Muscle of leg (tissue), 3 donors: ENCODE measurements at regions not wholly inside any gene's neighbourhood (a gene's known extent, or its start where the extent isn't known, plus 50 kb on each side); places are given as distances from the start of the nearest gene placed in this dataset.

Source experiments
- DNase-seq: peaks from one replicate; pipeline ENCODE4 v3.0.0; 2013
- H3K27ac ChIP-seq: one replicate; pipeline ENCODE4 v1.5.1; 2013; ENCODE audit warnings: mild to moderate bottlenecking, low read length, control low read depth
- H3K27me3 ChIP-seq: one replicate; pipeline ENCODE4 v1.6.1; 2013; ENCODE audit warnings: low read length; ENCODE audit not compliant: control insufficient read depth, insufficient read depth
- H3K36me3 ChIP-seq: one replicate; pipeline ENCODE4 v1.6.1; 2013; ENCODE audit warnings: low read length; ENCODE audit not compliant: control insufficient read depth, insufficient read depth
- H3K4me1 ChIP-seq: one replicate; pipeline ENCODE4 v1.6.1; 2013; ENCODE audit warnings: low read length; ENCODE audit not compliant: control insufficient read depth, insufficient read depth
- H3K4me3 ChIP-seq: one replicate; pipeline ENCODE4 v1.5.1; 2013; ENCODE audit warnings: low read length, control low read depth
- H3K9me3 ChIP-seq: replicated peaks from 2 replicates; pipeline ENCODE4 v1.6.1; 2013; ENCODE audit warnings: low read depth, low read length; ENCODE audit not compliant: control insufficient read depth
- WGBS: methylation state at CpG from one replicate; pipeline ENCODE4 v1.1.5; 2013; ENCODE audit warnings: missing lambda C conversion rate; ENCODE audit not compliant: insufficient coverage; 5-methylcytosine and 5-hydroxymethylcytosine counted together

DNA sequence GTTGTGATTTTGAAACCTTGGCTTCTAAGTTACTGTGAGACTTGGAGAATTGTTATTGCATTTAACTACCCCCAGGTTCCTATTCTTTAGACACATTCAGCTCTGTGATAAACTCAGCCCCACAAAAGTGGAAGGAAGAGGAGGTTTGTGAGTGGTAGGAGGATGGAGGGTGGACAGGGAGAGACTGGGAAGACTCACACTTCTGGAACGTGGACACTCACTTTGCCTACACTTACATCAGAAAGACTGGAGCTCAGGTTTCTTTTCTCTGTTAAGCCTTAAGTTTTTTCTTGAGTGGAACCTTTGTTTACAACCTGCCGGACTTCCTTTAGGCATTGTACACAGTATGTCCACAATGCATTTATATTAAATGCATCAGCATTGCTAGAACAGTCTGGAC is 99.0 kb downstream of the AREG start:
- Histone ChIP-seq H3K4me1 (no peaks in the 10 kb centered on the region), H3K27me3 (no peaks in the 10 kb centered on the region)
- WGBS = no CpG with 5 or more reads among the region's 2 CpGs

DNA sequence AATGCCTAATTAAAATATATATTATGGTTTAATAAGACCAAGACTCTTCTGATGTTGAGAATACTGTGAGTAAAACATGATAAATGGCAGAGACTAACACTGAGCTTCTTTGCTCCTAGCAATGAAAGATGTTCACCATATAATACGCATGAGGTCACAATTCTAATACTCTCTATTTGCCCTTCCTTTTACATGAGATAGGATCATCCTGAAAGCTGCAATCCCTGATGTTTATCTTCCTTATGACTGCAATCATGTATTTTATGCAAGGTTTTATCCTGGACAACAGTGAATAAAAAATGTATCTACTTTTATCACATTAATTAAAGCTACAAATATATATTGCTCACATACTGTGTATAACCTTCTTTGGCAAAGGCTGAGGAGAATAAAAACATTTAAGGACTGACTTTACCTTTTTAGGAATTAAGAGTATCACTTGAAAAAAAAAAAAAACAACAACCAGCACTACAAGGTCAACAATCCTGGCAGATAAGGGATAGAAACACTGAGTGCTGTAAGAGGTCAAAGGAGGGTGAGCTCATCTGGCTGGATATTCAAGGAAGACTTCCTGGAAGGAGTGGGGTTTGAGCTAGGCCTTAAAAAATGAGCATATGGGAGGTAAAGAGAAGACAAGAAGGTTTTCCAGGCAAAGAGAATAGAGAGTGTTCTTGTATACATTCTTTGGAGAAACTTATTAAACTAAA is 99.9 kb downstream of the AREG start:
- no peak for DNase-seq
- WGBS = no CpG with 5 or more reads among the region's 1 CpG
- H3K4me3 ChIP-seq = no peak overlapping the region
- no peaks in the 10 kb centered on the region for H3K9me3 ChIP-seq
- no peaks in the 10 kb centered on the region for H3K4me1 ChIP-seq
- no peaks in the 10 kb centered on the region for H3K36me3 ChIP-seq
- no peaks in the 10 kb centered on the region for H3K27me3 ChIP-seq
- H3K27ac ChIP-seq = no peak overlapping the region

More for the DNA sequence above, 99.0 kb downstream of the AREG start:
- no peaks in the 10 kb centered on the region for H3K36me3 ChIP-seq
- H3K9me3 ChIP-seq = no peaks in the 10 kb centered on the region
- no peak for DNase-seq
- H3K4me3 ChIP-seq = no peak overlapping the region
- no peak overlapping the region for H3K27ac ChIP-seq

DNA sequence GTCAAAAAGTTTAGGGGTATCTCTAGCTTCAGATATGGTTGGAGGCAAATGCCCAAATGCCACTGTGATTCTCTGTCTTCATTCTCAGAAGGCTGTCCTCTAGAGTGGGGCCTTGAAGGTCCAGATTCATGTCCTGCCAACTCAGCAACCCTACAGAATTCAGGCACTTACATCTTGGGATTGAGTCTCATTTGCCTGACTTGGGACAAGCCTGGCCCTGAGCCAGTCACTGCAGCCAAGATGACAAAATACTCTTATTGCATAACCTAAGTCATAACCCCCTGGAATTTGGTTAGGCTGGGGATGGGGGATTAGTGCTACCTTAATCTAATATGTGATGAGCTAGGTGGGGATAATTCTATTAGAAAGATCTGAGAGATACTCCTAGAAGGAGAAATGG is 100.5 kb downstream of the AREG start:
- Histone ChIP-seq H3K9me3 (no peaks in the 10 kb centered on the region), H3K27me3 (no peaks in the 10 kb centered on the region), H3K36me3 (no peaks in the 10 kb centered on the region), H3K27ac (no peak overlapping the region), H3K4me3 (no peak overlapping the region), H3K4me1 (no peaks in the 10 kb centered on the region)
- DNase-seq = no peak

DNA sequence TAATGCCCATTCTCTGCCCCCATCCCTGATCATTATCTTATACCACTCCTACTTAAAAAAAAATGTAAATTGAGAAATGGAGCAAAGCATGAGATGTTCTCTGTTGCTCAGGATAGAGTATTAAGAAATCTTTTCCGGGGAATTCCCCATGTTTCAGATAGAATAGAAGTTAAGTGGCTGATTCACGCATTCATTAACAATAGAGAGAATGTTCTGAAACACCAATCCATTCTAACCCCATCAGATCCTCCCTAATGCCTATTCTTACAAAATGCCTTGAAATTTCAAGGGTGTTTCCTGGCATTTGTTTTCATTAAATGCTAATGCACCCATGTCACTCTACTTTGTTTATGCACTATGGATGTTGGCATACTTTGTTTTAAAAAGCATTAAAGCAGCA is 101.1 kb downstream of the AREG start:
- Histone ChIP-seq H3K9me3 (no peaks in the 10 kb centered on the region), H3K4me3 (no peak overlapping the region), H3K36me3 (no peaks in the 10 kb centered on the region), H3K4me1 (no peaks in the 10 kb centered on the region), H3K27me3 (no peaks in the 10 kb centered on the region), H3K27ac (no peak overlapping the region)
- no peak for DNase-seq
- WGBS = no CpG with 5 or more reads among the region's 2 CpGs

DNA sequence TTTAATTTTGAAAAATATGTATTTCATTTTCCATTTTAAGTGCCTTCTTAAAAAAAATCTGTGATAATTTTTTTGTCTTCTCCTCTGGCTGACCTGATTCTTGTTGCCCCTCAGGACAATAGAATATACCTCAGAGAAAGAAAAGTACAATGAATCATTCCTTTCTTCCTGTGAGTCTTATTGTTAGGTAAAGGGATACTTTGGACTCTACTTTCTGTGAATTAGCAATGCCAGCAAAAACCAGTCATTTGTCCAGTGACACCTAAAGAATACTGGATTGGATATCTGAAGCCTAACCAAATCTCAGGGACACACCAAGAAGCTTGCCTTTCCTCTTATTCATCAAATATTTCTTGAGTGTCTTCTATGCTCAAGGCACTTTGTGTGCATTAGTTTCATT is 102.1 kb downstream of the AREG start:
- DNase-seq = no peak
- no peaks in the 10 kb centered on the region for H3K36me3 ChIP-seq
- no peak overlapping the region for H3K4me3 ChIP-seq

DNA sequence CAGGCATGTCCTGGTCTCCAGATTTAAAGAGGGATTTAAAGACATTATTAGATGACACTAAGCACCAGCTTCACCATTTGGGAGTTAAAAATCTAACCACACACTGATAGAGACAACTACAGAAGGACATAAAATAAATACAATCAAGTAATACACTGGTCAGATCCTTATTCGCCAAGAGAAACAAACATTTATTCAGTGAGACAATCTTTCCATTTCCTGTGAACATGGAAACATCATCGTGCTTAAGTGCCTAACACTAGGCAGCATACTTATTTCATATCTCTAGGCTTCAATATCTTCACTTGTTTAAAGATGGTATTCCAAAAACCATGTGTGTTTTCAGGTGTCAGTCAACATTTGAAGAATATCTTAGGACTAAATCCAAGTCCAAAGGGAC is 103.6 kb downstream of the AREG start:
- H3K36me3 ChIP-seq = no peaks in the 10 kb centered on the region
- DNase-seq = no peak
- H3K9me3 ChIP-seq = no peaks in the 10 kb centered on the region
- no peak overlapping the region for H3K27ac ChIP-seq
- no peaks in the 10 kb centered on the region for H3K4me1 ChIP-seq
- H3K27me3 ChIP-seq = no peaks in the 10 kb centered on the region
- WGBS = 100% methylated on average over 1 of the region's 2 CpGs
- H3K4me3 ChIP-seq = no peak overlapping the region

More for the DNA sequence above, 102.1 kb downstream of the AREG start:
- no peaks in the 10 kb centered on the region for H3K9me3 ChIP-seq
- H3K27ac ChIP-seq = no peak overlapping the region
- H3K27me3 ChIP-seq = no peaks in the 10 kb centered on the region
- no peaks in the 10 kb centered on the region for H3K4me1 ChIP-seq

DNA sequence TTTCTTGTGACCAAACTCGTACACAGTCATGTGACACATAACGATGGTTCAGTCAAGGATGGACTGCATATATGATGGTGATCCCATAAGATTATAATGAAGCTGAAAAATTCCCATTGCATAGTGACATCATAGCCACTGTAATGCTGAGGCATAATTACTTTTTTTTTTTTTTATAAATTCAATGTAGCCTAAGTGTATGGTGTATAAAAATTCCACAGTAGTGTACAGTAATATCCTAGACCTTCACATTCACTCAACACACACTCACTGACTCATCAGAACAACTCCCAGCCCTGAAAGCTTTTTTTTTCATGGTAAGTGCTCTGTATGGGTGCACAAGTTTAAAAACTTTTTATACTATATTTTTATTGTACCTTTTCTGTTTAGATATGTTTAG is 105.0 kb downstream of the AREG start:
- no CpG with 5 or more reads among the region's 2 CpGs for WGBS
- H3K27ac ChIP-seq = no peak overlapping the region
- no peak for DNase-seq
- no peaks in the 10 kb centered on the region for H3K4me1 ChIP-seq
- no peaks in the 10 kb centered on the region for H3K27me3 ChIP-seq
- H3K36me3 ChIP-seq = no peaks in the 10 kb centered on the region
- H3K9me3 ChIP-seq = no peaks in the 10 kb centered on the region
- no peak overlapping the region for H3K4me3 ChIP-seq

DNA sequence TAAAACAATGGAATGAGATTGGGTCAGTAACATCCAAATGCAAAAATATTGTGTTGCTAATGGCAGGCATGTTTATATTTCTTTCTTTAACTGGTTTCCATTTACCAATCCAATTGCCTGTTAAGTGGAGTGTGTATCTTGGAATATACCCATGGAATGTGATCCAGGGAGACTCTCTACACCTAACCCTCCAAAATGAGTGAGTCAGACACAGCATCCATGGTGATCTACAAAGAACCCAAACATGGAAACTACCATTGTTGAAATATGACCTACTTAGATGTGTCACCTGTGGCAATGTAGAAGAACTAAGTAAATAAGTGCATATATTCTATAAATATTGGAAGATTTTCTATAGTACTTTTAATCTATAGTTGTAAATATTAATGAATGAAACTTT is 110.3 kb downstream of the AREG start:
- Histone ChIP-seq H3K9me3 (no peaks in the 10 kb centered on the region), H3K27ac (no peak overlapping the region), H3K4me3 (no peak overlapping the region), H3K36me3 (no peaks in the 10 kb centered on the region), H3K4me1 (no peaks in the 10 kb centered on the region), H3K27me3 (no peaks in the 10 kb centered on the region)
- no peak for DNase-seq

DNA sequence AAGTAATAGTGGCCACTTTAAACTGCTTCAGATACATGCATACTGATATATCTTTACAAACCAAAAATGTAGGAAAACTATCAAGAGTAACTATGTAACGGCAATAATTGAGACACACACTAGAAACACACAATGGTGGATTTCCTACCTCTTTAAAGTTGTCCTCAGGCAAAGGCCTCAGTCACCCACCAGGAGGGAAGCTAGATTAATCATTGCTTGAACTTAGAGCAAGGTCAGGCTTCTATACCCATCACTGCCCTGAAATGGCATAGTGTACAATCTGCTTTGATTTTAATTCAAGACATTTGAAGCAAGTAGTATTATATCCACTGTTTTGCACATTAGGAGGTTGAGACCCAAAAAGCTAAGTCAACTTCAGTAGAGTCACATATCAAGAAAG is 110.9 kb downstream of the AREG start:
- no peak overlapping the region for H3K4me3 ChIP-seq
- no CpG with 5 or more reads among the region's 1 CpG for WGBS
- no peak for DNase-seq
- H3K9me3 ChIP-seq = no peaks in the 10 kb centered on the region
- no peak overlapping the region for H3K27ac ChIP-seq
- H3K4me1 ChIP-seq = no peaks in the 10 kb centered on the region
- H3K27me3 ChIP-seq = no peaks in the 10 kb centered on the region
- no peaks in the 10 kb centered on the region for H3K36me3 ChIP-seq

DNA sequence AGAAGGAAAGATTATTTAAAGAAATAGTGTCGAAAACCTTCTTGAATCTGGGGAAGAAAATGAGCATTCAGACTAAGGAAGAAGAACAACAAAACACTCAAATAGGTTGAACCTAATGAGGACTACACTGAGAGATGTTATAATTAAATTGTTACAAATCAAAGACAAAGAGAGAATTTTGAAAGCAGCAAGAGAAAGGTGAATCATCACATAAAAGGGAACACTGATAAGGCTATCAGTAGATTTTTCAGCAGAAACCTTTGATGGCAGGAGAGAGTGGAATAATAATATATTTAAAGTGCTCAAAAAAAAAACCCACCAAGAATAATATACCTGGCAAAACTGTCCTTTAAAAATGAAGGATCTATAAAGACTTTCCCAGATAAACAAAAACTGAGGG is 114.9 kb downstream of the AREG start:
- no CpG with 5 or more reads among the region's 1 CpG for WGBS
- Histone ChIP-seq H3K36me3 (no peaks in the 10 kb centered on the region), H3K27ac (no peak overlapping the region), H3K27me3 (no peaks in the 10 kb centered on the region), H3K4me3 (no peak overlapping the region), H3K4me1 (no peaks in the 10 kb centered on the region), H3K9me3 (no peaks in the 10 kb centered on the region)
- DNase-seq = no peak

DNA sequence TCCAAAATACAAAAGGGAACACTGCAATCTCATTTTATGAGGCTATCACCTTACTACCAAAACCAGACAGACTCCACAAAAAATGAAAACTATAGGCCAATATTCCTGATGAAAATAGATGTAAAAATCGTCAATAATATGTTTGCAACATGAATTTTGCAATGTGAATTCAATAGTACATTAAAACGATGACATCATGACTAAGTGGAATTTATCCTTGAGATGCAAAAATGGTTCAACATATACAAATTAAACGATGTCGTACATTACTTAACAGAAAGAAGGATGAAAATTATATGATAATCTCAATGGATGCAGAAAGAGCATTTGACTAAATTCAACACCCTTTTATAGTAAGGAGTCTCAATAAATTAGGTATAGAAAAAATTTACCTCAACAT is 123.0 kb downstream of the AREG start:
- Histone ChIP-seq H3K36me3 (no peaks in the 10 kb centered on the region), H3K27ac (no peak overlapping the region), H3K4me3 (no peak overlapping the region), H3K9me3 (no peaks in the 10 kb centered on the region), H3K4me1 (no peaks in the 10 kb centered on the region), H3K27me3 (no peaks in the 10 kb centered on the region)
- no peak for DNase-seq
- no CpG with 5 or more reads among the region's 4 CpGs for WGBS
